ENCODE measurements at regions not wholly inside any gene's neighbourhood (a gene's known extent, or its start where the extent isn't known, plus 50 kb on each side); places are given as distances from the start of the nearest gene placed in this dataset.

GRCh38 chr9:117587263-117587662 is 116.9 kb upstream of the TLR4 start:
- Histone ChIP-seq H3K9ac (ENCODE audit: low read length) (no peak overlapping the region), H3K27ac (ENCODE audit: low read length) (no peak overlapping the region), H3K9me3 (replicated peaks; ENCODE audit: insufficient read depth, low read length) (no peaks in the 10 kb centered on the region), H3K9me2 (replicated peaks; ENCODE audit: insufficient read depth, low read length) (no peaks in the 10 kb centered on the region), H2AFZ (ENCODE audit: low read length) (no peak overlapping the region), H3K79me2 (ENCODE audit: low read length) (no peaks in the 10 kb centered on the region), H4K20me1 (ENCODE audit: insufficient read depth, low read length) (no peaks in the 10 kb centered on the region), H3K27me3 (replicated peaks; ENCODE audit: insufficient read depth, low read length) (no peaks in the 10 kb centered on the region), H3K4me2 (ENCODE audit: low read depth, low read length) (no peak overlapping the region), H3K4me3 (ENCODE audit: low read length) (no peak overlapping the region), H3K4me1 (ENCODE audit: low read length) (no peaks in the 10 kb centered on the region), H3K36me3 (replicated peaks; ENCODE audit: insufficient read depth, low read length) (no peaks in the 10 kb centered on the region), H3F3A (ENCODE audit: insufficient read depth, low read length) (no peaks in the 10 kb centered on the region)
- TF ChIP-seq EZH2 (optimal IDR thresholded peaks at IDR 0.05; ENCODE audit: low read depth, low read length) (no peak), CTCF (IDR thresholded peaks at IDR 0.05; ENCODE audit: low read length) (no peak), EZH2phosphoT487 (IDR thresholded peaks at IDR 0.05; ENCODE audit: low read length) (no peak)
- DNase-seq = no peak

- Histone ChIP-seq H2AFZ (ENCODE audit: low read length) (no peak overlapping the region), H4K20me1 (ENCODE audit: insufficient read depth, low read length) (no peaks in the 10 kb centered on the region), H3K9me3 (replicated peaks; ENCODE audit: insufficient read depth, low read length) (no peaks in the 10 kb centered on the region), H3K79me2 (ENCODE audit: low read length) (no peaks in the 10 kb centered on the region), H3K27me3 (replicated peaks; ENCODE audit: insufficient read depth, low read length) (no peaks in the 10 kb centered on the region), H3K9me2 (replicated peaks; ENCODE audit: insufficient read depth, low read length) (no peaks in the 10 kb centered on the region), H3K4me1 (ENCODE audit: low read length) (no peaks in the 10 kb centered on the region), H3K4me2 (ENCODE audit: low read depth, low read length) (no peak overlapping the region), H3K36me3 (replicated peaks; ENCODE audit: insufficient read depth, low read length) (no peaks in the 10 kb centered on the region), H3K27ac (ENCODE audit: low read length) (no peak overlapping the region), H3K9ac (ENCODE audit: low read length) (no peak overlapping the region), H3F3A (ENCODE audit: insufficient read depth, low read length) (no peaks in the 10 kb centered on the region), H3K4me3 (ENCODE audit: low read length) (no peak overlapping the region)
- DNase-seq = no peak
- no peak for TF ChIP-seq CTCF (IDR thresholded peaks at IDR 0.05; ENCODE audit: low read length)
- TF ChIP-seq EZH2 (optimal IDR thresholded peaks at IDR 0.05; ENCODE audit: low read depth, low read length) = no peak
- TF ChIP-seq EZH2phosphoT487 (IDR thresholded peaks at IDR 0.05; ENCODE audit: low read length) = no peak
These were observed 130.1 kb upstream of the TLR4 start for GRCh38 chr9:117574099-117574498.

- no peak overlapping the region for H3K9ac ChIP-seq (ENCODE audit: low read length)
- DNase-seq = no peak
- H3K9me3 ChIP-seq (replicated peaks; ENCODE audit: insufficient read depth, low read length) = no peaks in the 10 kb centered on the region
- no peaks in the 10 kb centered on the region for H4K20me1 ChIP-seq (ENCODE audit: insufficient read depth, low read length)
- H3K79me2 ChIP-seq (ENCODE audit: low read length) = no peaks in the 10 kb centered on the region
- no peaks in the 10 kb centered on the region for H3K9me2 ChIP-seq (replicated peaks; ENCODE audit: insufficient read depth, low read length)
- H3K36me3 ChIP-seq (replicated peaks; ENCODE audit: insufficient read depth, low read length) = no peaks in the 10 kb centered on the region
- H3K4me3 ChIP-seq (ENCODE audit: low read length) = no peak overlapping the region
- no peak overlapping the region for H3K4me2 ChIP-seq (ENCODE audit: low read depth, low read length)
- no peaks in the 10 kb centered on the region for H3F3A ChIP-seq (ENCODE audit: insufficient read depth, low read length)
- H3K27me3 ChIP-seq (replicated peaks; ENCODE audit: insufficient read depth, low read length) = no peaks in the 10 kb centered on the region
- no peak overlapping the region for H3K27ac ChIP-seq (ENCODE audit: low read length)
- H3K4me1 ChIP-seq (ENCODE audit: low read length) = no peaks in the 10 kb centered on the region
- H2AFZ ChIP-seq (ENCODE audit: low read length) = no peak overlapping the region
- TF ChIP-seq EZH2phosphoT487 (IDR thresholded peaks at IDR 0.05; ENCODE audit: low read length) (no peak), EZH2 (optimal IDR thresholded peaks at IDR 0.05; ENCODE audit: low read depth, low read length) (no peak), CTCF (IDR thresholded peaks at IDR 0.05; ENCODE audit: low read length) (no peak)
These were observed 139.4 kb upstream of the TLR4 start for GRCh38 chr9:117564839-117565238.

Data from MM.1S (cell line).